SU-DHL-6 (cell line): ENCODE measurements at regions not wholly inside any gene's neighbourhood (a gene's known extent, or its start where the extent isn't known, plus 50 kb on each side); places are given as distances from the start of the nearest gene placed in this dataset.

Experiments
- EZH2phosphoT487 ChIP-seq: fragments of 200-600 bp; sonication (generic), shearing (Covaris generic); conservative IDR thresholded peaks from 2 replicates; pipeline ENCODE4 v1.6.1; 2018; ENCODE audit warnings: mild to moderate bottlenecking, antibody characterized with exemption, low read length, moderate library complexity, mixed read lengths
- TF ChIP-seq, protein P1 (sequence below): fragments of 200-600 bp; sonication (generic); IDR thresholded peaks from one replicate; pipeline ENCODE4 v1.5.1; 2017; ENCODE audit warnings: antibody characterized with exemption, mild to moderate bottlenecking, low read length, moderate library complexity; ENCODE audit not compliant: insufficient read depth, poor library complexity, severe bottlenecking

GRCh38 chr3:59692117-59692516 is 642.3 kb upstream of the CFAP20DC start:
- TF ChIP-seq, protein P1, sequence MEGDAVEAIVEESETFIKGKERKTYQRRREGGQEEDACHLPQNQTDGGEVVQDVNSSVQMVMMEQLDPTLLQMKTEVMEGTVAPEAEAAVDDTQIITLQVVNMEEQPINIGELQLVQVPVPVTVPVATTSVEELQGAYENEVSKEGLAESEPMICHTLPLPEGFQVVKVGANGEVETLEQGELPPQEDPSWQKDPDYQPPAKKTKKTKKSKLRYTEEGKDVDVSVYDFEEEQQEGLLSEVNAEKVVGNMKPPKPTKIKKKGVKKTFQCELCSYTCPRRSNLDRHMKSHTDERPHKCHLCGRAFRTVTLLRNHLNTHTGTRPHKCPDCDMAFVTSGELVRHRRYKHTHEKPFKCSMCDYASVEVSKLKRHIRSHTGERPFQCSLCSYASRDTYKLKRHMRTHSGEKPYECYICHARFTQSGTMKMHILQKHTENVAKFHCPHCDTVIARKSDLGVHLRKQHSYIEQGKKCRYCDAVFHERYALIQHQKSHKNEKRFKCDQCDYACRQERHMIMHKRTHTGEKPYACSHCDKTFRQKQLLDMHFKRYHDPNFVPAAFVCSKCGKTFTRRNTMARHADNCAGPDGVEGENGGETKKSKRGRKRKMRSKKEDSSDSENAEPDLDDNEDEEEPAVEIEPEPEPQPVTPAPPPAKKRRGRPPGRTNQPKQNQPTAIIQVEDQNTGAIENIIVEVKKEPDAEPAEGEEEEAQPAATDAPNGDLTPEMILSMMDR, result no peak
- TF ChIP-seq EZH2phosphoT487, result no peak
